SK-N-SH treated with all-trans-retinoic acid at 6 μM for 48 hours (cell line): ENCODE measurements at regions not wholly inside any gene's neighbourhood (a gene's known extent, or its start where the extent isn't known, plus 50 kb on each side); places are given as distances from the start of the nearest gene placed in this dataset.

ENCODE experiments used
- ATAC-seq: fragments of 200-7000 bp; cut with Tn5 transposase; 3 replicates; pipeline ENCODE4 v1.9.1; 2020; ENCODE audit warnings: mild to moderate bottlenecking, moderate library complexity
- ARNTL ChIP-seq: fragments of 450-650 bp; formaldehyde crosslinking; IDR thresholded peaks from 2 replicates; pipeline ENCODE4 v1.5.0; 2020; ENCODE audit warnings: low read depth, mild to moderate bottlenecking, moderate library complexity, borderline replicate concordance
- CREB5 ChIP-seq: fragments of 250-450 bp; sonication (Bioruptor Pico); IDR thresholded peaks from 2 replicates; pipeline ENCODE4 v1.5.1; 2020; ENCODE audit warnings: low read depth, mild to moderate bottlenecking, moderate library complexity
- CSRNP3 ChIP-seq: fragments of 250-450 bp; sonication (Bioruptor Pico); IDR thresholded peaks from 2 replicates; pipeline ENCODE4 v1.5.1; 2021; ENCODE audit warnings: mild to moderate bottlenecking, moderate library complexity
- ESRRG ChIP-seq: fragments of 250-450 bp; sonication (Bioruptor Pico); IDR thresholded peaks from 2 replicates; pipeline ENCODE4 v1.6.1; 2021; ENCODE audit warnings: mild to moderate bottlenecking
- GLIS3 ChIP-seq: fragments of 250-450 bp; sonication (Bioruptor Pico); IDR thresholded peaks from 2 replicates; pipeline ENCODE4 v1.5.0; 2020; ENCODE audit warnings: mild to moderate bottlenecking, moderate library complexity
- ISL1 ChIP-seq: fragments of 250-450 bp; sonication (Bioruptor Pico); IDR thresholded peaks from 2 replicates; pipeline ENCODE4 v2.1.2; 2022; ENCODE audit warnings: mild to moderate bottlenecking, moderate library complexity
- OSR1 ChIP-seq: fragments of 250-450 bp; sonication (Bioruptor Pico); IDR thresholded peaks from 2 replicates; pipeline ENCODE4 v1.8.0; 2022; ENCODE audit warnings: moderate library complexity, mild to moderate bottlenecking, inconsistent platforms
- PATZ1 ChIP-seq: fragments of 250-450 bp; sonication (Bioruptor Pico); IDR thresholded peaks from 2 replicates; pipeline ENCODE4 v1.8.0; 2020; ENCODE audit warnings: mild to moderate bottlenecking, moderate library complexity, borderline replicate concordance
- PPARA ChIP-seq: fragments of 250-450 bp; sonication (Bioruptor Pico); IDR thresholded peaks from 2 replicates; pipeline ENCODE4 v1.5.0; 2020; ENCODE audit warnings: mild to moderate bottlenecking, borderline replicate concordance
- RARB ChIP-seq: fragments of 250-450 bp; sonication (Bioruptor Pico); IDR thresholded peaks from 2 replicates; pipeline ENCODE4 v1.8.0; 2021; ENCODE audit warnings: mild to moderate bottlenecking, moderate library complexity
- SNAI2 ChIP-seq: fragments of 250-450 bp; sonication (Bioruptor Pico); IDR thresholded peaks from 2 replicates; pipeline ENCODE4 v1.5.0; 2020; ENCODE audit warnings: mild to moderate bottlenecking, moderate library complexity
- TCF4 ChIP-seq: fragments of 250-450 bp; sonication (Bioruptor Pico); IDR thresholded peaks from 2 replicates; pipeline ENCODE4 v1.8.0; 2021; ENCODE audit warnings: mild to moderate bottlenecking, moderate library complexity, borderline replicate concordance
- ZC3H10 ChIP-seq: fragments of 250-450 bp; sonication (Bioruptor Pico); IDR thresholded peaks from 2 replicates; pipeline ENCODE4 v1.5.1; 2021; ENCODE audit warnings: mild to moderate bottlenecking, moderate library complexity
- ZFP3 ChIP-seq: fragments of 250-450 bp; sonication (Bioruptor Pico); IDR thresholded peaks from 2 replicates; pipeline ENCODE4 v1.5.0; 2020; ENCODE audit warnings: mild to moderate bottlenecking, moderate library complexity
- ZFP30 ChIP-seq: fragments of 450-650 bp; formaldehyde crosslinking; IDR thresholded peaks from 2 replicates; pipeline ENCODE4 v1.5.0; 2022; ENCODE audit warnings: mild to moderate bottlenecking, moderate library complexity
- ZNF565 ChIP-seq: fragments of 450-650 bp; formaldehyde crosslinking; conservative IDR thresholded peaks from 2 replicates; pipeline ENCODE4 v1.5.0; 2020; ENCODE audit warnings: low read depth, mild to moderate bottlenecking, moderate library complexity
- ZNF70 ChIP-seq: fragments of 450-650 bp; formaldehyde crosslinking; IDR thresholded peaks from 2 replicates; pipeline ENCODE4 v1.5.0; 2020; ENCODE audit warnings: mild to moderate bottlenecking, moderate library complexity
- ZNF8 ChIP-seq: fragments of 450-650 bp; formaldehyde crosslinking; IDR thresholded peaks from 2 replicates; pipeline ENCODE4 v1.5.0; 2020; ENCODE audit warnings: mild to moderate bottlenecking, moderate library complexity
- TF ChIP-seq, protein P1 (sequence below): fragments of 250-450 bp; sonication (Bioruptor Pico); IDR thresholded peaks from 2 replicates; pipeline ENCODE4 v1.5.0; 2020; ENCODE audit warnings: mild to moderate bottlenecking, moderate library complexity
- TF ChIP-seq, protein P2 (sequence below): fragments of 250-450 bp; sonication (Bioruptor Pico); IDR thresholded peaks from 2 replicates; pipeline ENCODE4 v1.8.0; 2021; ENCODE audit warnings: low read depth, mild to moderate bottlenecking, moderate library complexity, borderline replicate concordance

DNA sequence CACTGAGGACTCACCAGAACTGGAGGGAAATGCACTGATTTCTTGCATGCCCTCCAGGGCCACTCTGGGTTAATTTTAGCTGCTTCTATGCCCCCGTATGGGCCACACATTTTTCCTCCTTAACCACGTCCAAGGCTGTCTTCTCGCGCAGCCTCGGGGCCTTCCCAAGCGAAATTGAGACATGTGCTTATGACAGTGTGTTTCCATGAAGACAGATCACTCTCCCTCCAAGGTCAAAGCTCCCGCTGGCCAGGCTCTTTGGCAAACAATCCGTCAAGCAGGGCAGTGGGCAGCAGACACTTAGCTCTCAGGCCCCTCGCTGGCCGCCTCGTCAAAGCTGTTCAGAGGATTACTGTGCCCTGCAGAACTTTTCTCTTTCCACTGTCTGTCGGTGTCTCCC, 243.0 kb upstream of the N4BP1 start:
- TF ChIP-seq ARNTL (CRISPR knock-in tag): no peak
- no peak for TF ChIP-seq ZFP30 (CRISPR knock-in tag)
- no peak for TF ChIP-seq ZNF70 (CRISPR knock-in tag)
- TF ChIP-seq CSRNP3 (CRISPR knock-in tag): no peak
- ATAC-seq: no peak

- TF ChIP-seq PPARA (CRISPR knock-in tag): no peak
- TF ChIP-seq, protein P1, sequence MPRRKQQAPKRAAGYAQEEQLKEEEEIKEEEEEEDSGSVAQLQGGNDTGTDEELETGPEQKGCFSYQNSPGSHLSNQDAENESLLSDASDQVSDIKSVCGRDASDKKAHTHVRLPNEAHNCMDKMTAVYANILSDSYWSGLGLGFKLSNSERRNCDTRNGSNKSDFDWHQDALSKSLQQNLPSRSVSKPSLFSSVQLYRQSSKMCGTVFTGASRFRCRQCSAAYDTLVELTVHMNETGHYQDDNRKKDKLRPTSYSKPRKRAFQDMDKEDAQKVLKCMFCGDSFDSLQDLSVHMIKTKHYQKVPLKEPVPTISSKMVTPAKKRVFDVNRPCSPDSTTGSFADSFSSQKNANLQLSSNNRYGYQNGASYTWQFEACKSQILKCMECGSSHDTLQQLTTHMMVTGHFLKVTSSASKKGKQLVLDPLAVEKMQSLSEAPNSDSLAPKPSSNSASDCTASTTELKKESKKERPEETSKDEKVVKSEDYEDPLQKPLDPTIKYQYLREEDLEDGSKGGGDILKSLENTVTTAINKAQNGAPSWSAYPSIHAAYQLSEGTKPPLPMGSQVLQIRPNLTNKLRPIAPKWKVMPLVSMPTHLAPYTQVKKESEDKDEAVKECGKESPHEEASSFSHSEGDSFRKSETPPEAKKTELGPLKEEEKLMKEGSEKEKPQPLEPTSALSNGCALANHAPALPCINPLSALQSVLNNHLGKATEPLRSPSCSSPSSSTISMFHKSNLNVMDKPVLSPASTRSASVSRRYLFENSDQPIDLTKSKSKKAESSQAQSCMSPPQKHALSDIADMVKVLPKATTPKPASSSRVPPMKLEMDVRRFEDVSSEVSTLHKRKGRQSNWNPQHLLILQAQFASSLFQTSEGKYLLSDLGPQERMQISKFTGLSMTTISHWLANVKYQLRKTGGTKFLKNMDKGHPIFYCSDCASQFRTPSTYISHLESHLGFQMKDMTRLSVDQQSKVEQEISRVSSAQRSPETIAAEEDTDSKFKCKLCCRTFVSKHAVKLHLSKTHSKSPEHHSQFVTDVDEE (CRISPR knock-in tag): no peak
- no peak for TF ChIP-seq OSR1 (CRISPR knock-in tag)
- no peak for TF ChIP-seq ISL1 (CRISPR knock-in tag)
- TF ChIP-seq CREB5: no peak
- TF ChIP-seq ZFP3 (CRISPR knock-in tag): no peak
- ATAC-seq: no peak
These were observed 242.5 kb upstream of the N4BP1 start for GRCh38 chr16:48852458-48852857.

DNA sequence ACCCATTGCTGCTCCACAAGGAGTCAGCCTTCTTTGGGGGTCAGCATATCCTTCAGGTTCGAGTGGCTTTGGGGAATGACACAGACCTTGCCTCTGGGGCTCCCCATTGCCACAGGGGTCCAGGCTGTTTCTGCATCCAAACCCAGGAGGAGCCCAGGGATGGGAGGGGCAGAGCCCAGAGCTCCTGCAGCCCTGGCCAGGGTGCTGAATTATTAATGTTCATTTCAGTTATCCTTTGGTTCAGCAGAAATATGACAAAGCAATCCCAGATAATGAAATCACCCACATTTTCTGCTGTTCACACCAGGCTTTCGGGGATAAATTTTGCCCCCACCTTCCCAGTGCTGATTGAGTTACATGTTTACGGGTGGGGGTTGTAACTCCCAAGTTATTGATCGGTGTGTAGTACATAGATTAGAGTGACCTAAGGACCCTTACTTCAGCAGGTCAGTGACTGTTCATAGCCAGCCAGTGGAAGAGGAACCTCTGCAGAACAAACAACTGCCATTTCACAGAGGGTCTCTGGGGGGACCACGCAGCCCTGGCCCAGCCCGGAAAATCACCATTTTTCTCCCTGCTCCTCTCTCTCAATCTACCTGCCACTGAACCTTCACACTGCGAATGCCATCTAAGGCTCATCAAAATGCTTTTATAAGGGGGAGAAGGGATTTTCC, 240.3 kb upstream of the N4BP1 start:
- ATAC-seq: no peak
- TF ChIP-seq, protein P1 (CRISPR knock-in tag): no peak
- TF ChIP-seq ZC3H10 (no peak), SNAI2 (CRISPR knock-in tag) (no peak), ZFP3 (CRISPR knock-in tag) (no peak), ZNF565 (CRISPR knock-in tag) (no peak), ZNF70 (CRISPR knock-in tag) (no peak), GLIS3 (CRISPR knock-in tag) (no peak), RARB (CRISPR knock-in tag) (no peak), TCF4 (CRISPR knock-in tag) (no peak), ZNF8 (CRISPR knock-in tag) (no peak), ISL1 (CRISPR knock-in tag) (no peak), PPARA (CRISPR knock-in tag) (no peak), CSRNP3 (CRISPR knock-in tag) (no peak), ZFP30 (CRISPR knock-in tag) (no peak), ESRRG (no peak), PATZ1 (CRISPR knock-in tag) (no peak), CREB5 (no peak), ARNTL (CRISPR knock-in tag) (no peak)
- TF ChIP-seq, protein P2, sequence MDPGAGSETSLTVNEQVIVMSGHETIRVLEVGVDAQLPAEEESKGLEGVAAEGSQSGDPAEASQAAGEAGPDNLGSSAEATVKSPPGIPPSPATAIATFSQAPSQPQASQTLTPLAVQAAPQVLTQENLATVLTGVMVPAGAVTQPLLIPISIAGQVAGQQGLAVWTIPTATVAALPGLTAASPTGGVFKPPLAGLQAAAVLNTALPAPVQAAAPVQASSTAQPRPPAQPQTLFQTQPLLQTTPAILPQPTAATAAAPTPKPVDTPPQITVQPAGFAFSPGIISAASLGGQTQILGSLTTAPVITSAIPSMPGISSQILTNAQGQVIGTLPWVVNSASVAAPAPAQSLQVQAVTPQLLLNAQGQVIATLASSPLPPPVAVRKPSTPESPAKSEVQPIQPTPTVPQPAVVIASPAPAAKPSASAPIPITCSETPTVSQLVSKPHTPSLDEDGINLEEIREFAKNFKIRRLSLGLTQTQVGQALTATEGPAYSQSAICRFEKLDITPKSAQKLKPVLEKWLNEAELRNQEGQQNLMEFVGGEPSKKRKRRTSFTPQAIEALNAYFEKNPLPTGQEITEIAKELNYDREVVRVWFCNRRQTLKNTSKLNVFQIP (CRISPR knock-in tag): no peak
